ENCODE measurements at regions not wholly inside any gene's neighbourhood (a gene's known extent, or its start where the extent isn't known, plus 50 kb on each side); places are given as distances from the start of the nearest gene placed in this dataset.

DNA sequence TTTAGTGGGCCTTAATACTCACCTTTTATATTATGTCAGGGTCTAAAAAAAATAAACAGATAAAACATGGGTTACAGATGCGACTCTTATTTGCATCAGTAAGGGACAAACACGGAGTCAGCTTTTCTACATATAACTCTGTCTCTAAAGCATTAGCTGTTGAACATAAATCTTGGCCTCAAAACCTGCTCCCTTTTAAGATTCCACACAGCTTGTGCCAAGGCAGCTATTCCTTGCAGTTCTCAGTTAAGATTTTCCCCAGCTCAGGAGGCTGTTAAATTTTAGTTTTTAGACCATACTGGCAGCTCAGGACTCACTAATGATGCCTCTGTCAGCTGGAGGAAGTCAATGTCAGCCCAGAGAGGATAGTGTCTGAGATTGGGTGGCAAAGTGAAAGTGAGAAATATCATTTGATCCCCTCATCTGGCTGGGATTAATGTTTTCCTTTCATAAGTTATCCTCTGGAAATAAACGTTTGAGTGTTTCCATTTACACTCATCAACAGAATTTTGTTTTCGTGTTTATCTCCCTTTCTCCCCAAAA is 287.5 kb downstream of the ELAVL2 start:
- Mint-ChIP-seq H3K4me1 (peaks cover 54% of the 10 kb centered on the region), H3K9me3 (no peaks in the 10 kb centered on the region), H3K27me3 (ENCODE audit: low read depth) (no peaks in the 10 kb centered on the region), H3K36me3 (ENCODE audit: low read depth) (no peaks in the 10 kb centered on the region), H3K4me3 (peak overlapping the region; percentile 77), H3K27ac (ENCODE audit: unreplicated experiment) (no peak overlapping the region)
- TF ChIP-seq, protein P1, sequence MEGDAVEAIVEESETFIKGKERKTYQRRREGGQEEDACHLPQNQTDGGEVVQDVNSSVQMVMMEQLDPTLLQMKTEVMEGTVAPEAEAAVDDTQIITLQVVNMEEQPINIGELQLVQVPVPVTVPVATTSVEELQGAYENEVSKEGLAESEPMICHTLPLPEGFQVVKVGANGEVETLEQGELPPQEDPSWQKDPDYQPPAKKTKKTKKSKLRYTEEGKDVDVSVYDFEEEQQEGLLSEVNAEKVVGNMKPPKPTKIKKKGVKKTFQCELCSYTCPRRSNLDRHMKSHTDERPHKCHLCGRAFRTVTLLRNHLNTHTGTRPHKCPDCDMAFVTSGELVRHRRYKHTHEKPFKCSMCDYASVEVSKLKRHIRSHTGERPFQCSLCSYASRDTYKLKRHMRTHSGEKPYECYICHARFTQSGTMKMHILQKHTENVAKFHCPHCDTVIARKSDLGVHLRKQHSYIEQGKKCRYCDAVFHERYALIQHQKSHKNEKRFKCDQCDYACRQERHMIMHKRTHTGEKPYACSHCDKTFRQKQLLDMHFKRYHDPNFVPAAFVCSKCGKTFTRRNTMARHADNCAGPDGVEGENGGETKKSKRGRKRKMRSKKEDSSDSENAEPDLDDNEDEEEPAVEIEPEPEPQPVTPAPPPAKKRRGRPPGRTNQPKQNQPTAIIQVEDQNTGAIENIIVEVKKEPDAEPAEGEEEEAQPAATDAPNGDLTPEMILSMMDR (conservative IDR thresholded peaks at IDR 0.05) = no peak
- DNase-seq (ENCODE audit: low read depth, low spot score) = no peak

DNA sequence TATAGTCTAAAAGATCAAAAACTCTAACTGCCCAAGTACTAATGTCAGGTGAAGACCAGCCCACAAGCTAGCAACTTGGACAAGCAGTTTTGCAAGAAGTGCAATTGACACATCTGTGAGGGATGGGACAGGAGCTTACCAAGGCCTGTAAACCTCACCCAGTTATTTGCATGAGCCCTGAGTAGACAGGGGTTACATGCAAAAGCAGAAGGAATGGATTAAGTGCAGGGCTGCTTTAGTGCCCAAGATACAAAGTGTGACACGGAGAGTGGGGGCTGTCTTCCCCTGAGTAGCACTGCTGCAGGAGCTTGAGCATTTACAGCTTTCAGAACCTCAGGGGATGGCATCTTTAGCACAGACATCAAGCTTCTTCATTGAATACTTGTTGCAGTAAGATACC is 286.7 kb downstream of the ELAVL2 start:
- no peak overlapping the region for H3K4me3 Mint-ChIP-seq
- TF ChIP-seq, protein P1 (conservative IDR thresholded peaks at IDR 0.05) = no peak
- no peak overlapping the region for H3K27ac Mint-ChIP-seq (ENCODE audit: unreplicated experiment)
- peaks cover 52% of the 10 kb centered on the region for H3K4me1 Mint-ChIP-seq
- H3K27me3 Mint-ChIP-seq (ENCODE audit: low read depth) = no peaks in the 10 kb centered on the region
- no peak for DNase-seq (ENCODE audit: low read depth, low spot score)
- no peaks in the 10 kb centered on the region for H3K9me3 Mint-ChIP-seq
- H3K36me3 Mint-ChIP-seq (ENCODE audit: low read depth) = no peaks in the 10 kb centered on the region

DNA sequence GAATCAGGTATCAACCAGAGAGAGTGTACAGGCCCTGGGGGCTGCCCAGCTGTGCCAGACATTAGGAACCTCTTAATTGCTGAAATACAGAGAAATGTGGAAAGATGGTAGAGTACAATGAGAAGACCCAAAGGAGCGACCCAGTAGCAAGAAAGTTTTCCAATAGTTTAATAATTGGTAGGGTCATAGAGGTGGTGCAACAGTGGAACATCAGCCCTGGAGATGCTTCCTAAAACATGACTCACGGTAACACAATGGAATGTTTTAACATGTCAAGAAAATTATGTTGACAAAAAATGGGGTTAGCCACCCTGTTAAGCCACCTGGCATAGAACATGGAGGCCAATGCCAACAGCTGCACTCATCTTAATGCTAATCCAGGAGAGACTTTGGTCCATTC is 284.1 kb downstream of the ELAVL2 start:
- Mint-ChIP-seq H3K36me3 (ENCODE audit: low read depth) (no peaks in the 10 kb centered on the region), H3K9me3 (peaks cover 3% of the 10 kb centered on the region), H3K4me1 (peaks cover 38% of the 10 kb centered on the region), H3K27me3 (ENCODE audit: low read depth) (no peaks in the 10 kb centered on the region), H3K27ac (ENCODE audit: unreplicated experiment) (no peak overlapping the region), H3K4me3 (no peak overlapping the region)
- no peak for DNase-seq (ENCODE audit: low read depth, low spot score)
- TF ChIP-seq, protein P1 (conservative IDR thresholded peaks at IDR 0.05) = no peak

DNA sequence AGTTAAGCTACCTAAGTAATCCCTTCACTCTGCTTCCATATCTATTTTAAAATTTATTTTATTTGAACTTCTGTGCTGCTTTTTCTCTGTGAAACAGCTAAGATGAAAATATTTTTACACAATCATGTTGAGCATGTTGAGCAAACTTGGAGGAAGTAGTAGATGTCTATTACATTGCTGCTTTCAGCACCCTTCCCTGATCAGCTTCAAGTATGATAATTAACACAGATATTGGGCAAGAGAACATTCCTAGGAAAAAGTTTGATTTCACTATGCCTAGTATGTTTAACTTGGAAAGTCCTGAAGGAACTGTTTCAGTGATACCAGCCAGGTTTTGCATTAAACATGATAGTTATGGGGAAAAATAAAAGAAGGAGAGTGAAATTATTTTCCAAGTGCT is 283.6 kb downstream of the ELAVL2 start:
- TF ChIP-seq, protein P1 (conservative IDR thresholded peaks at IDR 0.05) = no peak
- no peak for DNase-seq (ENCODE audit: low read depth, low spot score)
- H3K36me3 Mint-ChIP-seq (ENCODE audit: low read depth) = no peaks in the 10 kb centered on the region
- no peaks in the 10 kb centered on the region for H3K27me3 Mint-ChIP-seq (ENCODE audit: low read depth)
- peaks cover 33% of the 10 kb centered on the region for H3K4me1 Mint-ChIP-seq
- peaks cover 3% of the 10 kb centered on the region for H3K9me3 Mint-ChIP-seq
- H3K27ac Mint-ChIP-seq (ENCODE audit: unreplicated experiment) = no peak overlapping the region
- no peak overlapping the region for H3K4me3 Mint-ChIP-seq

DNA sequence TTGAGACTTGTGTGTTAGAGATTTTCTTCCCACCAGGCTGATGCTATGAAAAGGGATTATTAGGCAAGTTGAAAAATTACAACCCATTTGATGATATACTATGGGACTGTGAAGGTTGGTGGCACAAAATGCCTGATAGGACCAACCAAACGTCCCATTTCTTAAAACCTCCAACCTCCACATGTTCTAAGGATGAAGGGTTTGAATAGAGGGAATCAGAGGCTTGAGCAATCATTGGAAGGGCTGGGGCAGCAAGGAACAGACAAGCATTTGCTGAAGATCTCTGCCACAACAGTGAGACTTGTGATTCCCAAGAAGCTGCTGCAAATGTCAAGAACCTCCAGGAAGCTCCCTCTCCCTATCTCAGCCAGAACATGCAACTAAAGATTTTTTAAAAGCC is 283.1 kb downstream of the ELAVL2 start:
- Mint-ChIP-seq H3K9me3 (peaks cover 3% of the 10 kb centered on the region), H3K27ac (ENCODE audit: unreplicated experiment) (no peak overlapping the region), H3K27me3 (ENCODE audit: low read depth) (no peaks in the 10 kb centered on the region), H3K4me1 (peaks cover 30% of the 10 kb centered on the region), H3K36me3 (ENCODE audit: low read depth) (peaks cover 1% of the 10 kb centered on the region), H3K4me3 (no peak overlapping the region)
- TF ChIP-seq, protein P1 (conservative IDR thresholded peaks at IDR 0.05) = no peak
- no peak for DNase-seq (ENCODE audit: low read depth, low spot score)
